GM21367 (cell line): ENCODE measurements at regions not wholly inside any gene's neighbourhood (a gene's known extent, or its start where the extent isn't known, plus 50 kb on each side); places are given as distances from the start of the nearest gene placed in this dataset.
A peak's percentile ranks its signal among the peaks of the same experiment; 100 is the strongest.

Experiments used
- ATAC-seq: cut with Tn5 transposase; IDR thresholded peaks from one replicate; pipeline ENCODE4 v1.9.1; 2021; ENCODE audit not compliant: unreplicated experiment

DNA sequence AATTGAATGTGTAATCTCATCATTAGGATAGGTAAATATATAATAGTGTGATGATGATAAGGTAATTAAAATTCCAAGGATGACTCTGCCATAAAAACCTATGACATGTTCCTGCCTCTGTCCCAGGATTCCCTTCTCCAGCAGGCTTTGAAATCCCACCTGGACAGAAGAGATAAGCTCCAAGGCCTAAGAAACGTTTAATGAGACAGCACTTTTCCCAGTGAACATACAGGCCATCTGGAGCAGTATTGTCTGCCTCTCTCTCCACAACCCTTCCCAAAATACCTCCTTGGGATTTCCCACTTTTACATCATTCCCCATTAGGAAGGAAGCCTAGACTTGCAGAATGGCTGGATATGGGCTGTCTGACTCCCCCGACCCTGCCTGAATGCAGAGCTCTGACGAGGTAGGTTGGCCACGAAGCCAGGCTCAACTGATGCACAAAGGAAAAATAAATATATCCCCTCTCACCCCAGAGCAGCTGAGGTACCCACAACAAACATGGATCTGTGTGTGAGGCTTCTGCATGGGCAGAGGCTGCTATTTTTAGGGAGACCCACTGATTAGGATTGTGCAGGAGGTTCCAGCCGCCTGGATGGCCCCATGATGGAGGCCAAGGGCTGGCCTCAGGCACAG, 71.0 kb downstream of the TMPRSS5 start:
- no peak for ATAC-seq

DNA sequence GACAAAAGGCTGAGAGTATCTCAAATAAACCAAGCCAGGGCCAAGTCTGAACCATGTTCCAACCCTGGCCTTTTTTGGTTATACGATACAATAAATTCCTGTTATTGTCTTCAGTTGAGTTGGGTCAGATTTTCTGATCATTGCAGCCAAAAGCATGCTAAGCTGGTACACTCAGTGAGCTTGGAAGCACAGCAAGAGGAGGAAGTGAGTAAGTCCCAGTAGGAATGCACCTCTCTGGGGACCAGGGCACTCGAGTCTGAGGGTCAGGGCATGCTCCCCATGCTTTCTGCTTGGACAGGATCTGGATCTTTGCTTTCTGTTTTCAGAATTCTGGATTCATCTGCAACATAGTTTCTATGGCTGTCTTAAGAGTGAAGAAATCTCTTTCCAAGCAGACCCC, 73.1 kb downstream of the TMPRSS5 start:
- ATAC-seq: no peak

DNA sequence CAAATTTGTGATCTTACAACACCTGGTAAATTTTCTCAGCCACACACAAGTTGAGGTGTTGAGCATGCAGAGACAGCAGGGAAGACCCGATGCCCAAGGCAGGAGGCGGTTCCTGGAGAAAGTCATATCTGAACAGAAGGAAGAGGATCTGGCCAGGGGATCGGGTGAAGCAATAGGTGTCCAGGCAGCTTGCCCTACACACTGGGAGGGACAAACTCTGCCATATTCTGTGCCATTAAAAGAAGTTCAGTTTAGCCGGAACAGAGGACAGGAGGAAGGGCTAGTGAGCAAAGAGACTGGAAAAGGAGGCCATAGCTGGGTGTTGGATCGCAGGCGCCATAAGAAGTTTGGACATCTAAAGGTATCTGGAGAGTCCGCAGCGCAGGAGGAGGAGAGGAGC, 76.5 kb downstream of the TMPRSS5 start:
- no peak for ATAC-seq

DNA sequence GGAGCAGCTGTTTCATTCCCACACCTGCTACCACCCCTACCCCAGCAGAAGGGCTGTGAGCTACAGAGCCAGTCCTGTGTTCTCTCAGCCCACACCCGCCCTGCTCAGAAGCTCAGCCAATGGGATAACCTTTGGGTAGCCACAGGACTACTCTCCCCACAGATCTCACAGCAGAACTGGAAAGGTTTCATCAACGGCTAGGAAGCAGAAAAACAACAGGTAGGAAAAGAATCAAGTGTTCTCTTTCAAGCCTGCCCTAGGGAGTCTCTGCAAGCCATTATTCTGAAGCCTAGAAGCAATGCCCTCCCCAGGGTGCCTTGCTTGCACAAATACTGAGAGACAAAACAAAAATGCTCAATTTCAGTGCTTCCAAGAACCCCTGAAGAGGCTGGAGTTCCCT, 77.2 kb downstream of the TMPRSS5 start:
- no peak for ATAC-seq

DNA sequence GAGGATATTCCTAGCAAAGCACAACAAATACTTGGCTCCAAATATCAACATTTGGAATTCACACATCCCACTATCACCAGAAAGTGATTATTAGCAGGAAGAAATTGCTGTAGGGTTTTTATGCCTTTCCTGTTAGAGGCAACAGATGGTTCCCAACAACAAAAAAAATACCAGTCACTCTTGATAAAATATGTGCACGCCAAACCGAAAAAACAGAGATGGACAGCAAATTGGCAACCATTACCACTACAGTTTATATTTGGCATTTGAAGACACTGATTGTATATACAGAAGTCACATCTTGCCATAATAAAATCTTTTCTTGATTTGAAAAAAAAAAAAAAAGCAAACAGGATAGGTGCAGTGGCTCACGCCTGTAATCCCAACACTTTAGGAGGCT, 78.2 kb downstream of the TMPRSS5 start:
- ATAC-seq: no peak

DNA sequence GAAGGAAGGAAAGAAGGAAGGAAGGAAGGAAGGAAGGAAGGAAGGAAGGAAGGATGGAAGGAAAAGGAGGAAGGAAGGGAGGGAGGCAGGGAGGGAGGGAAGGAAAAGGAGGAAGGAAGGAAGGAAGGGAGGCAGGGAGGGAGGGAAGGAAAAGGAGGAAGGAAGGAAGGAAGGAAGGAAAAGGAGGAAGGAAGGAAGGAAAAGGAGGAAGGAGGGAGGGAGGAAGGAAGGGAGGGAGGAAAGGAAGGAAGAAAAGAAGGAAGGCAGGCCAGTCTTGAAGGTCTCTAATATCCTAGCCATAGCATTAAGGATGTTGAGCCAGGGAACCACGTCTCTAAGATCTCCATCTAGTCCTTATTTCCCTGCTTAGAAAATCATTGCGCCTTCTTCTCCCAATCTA, 78.8 kb downstream of the TMPRSS5 start:
- no peak for ATAC-seq

DNA sequence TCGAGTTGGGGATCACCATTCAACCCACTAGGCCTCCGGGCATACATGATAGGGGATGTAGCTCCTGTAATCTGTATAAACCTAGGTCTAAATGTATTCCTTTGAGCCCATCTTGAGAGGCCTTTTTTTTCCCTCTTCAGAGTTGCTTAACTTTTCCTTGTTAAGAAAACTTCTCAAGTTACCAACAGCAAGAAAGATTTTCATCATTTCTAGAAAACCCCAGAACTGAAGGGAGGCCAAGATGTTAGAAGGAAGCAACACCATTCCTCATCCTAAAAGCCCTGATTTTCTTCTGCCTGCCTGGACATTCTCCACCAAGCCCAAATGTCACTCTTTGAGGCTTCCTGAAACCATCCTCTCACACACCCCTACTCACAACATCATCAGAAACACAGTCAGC, 79.4 kb downstream of the TMPRSS5 start:
- ATAC-seq: no peak

DNA sequence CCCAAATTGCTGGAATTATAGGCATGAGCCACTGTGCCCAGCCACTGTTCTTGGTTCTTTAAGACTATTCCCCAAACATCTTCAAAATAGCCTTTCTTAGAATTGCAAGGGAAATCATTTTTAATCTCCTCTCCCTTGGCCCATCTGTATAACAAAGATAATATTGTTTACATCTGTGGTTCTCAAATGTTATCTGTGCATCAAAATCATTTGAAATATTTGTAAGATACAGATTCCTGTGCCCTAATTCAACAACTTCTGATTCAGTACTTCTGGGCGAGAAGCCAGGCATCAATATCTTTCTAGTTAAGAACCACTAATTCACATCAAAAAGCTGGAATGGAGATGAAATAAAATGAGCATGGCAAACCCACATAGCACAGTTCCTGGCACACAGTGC, 83.0 kb downstream of the TMPRSS5 start:
- ATAC-seq: no peak

DNA sequence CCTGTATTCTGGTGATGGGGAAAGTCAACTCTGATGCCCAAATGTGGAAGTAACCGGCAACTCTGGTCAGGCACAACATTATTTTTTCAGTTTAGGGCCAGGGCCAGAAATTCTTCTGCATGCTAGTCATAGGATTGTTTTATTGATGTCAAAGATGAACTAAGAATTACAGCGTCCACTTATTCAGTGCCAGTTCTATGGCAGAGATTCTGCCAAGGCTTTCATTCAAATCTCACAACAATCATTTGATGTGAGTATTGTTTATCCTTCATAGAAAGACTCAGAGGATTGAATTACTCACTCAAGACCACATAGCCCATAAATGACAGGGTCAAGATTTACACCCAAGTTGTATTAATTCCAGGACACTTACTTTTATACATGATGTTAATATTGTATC, 87.7 kb downstream of the TMPRSS5 start:
- no peak for ATAC-seq

DNA sequence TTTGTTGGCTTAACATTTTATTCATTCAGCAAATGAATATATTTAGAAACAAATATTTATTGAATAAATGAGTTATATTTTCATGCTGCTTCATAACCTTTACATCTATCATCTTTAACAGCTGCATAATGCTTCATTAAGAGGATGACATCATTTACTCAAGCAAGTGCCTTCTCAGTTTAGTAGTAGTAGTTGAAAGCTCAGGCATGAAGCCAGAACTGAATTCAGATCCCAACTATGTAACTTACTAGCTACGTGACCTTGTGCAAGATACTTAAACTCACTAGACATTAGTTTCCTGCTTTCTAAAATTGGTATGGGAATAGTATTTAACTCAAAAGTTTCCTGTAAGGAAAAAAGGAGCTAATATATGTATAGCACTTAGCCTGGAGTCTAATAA, 90.3 kb downstream of the TMPRSS5 start:
- no peak for ATAC-seq

DNA sequence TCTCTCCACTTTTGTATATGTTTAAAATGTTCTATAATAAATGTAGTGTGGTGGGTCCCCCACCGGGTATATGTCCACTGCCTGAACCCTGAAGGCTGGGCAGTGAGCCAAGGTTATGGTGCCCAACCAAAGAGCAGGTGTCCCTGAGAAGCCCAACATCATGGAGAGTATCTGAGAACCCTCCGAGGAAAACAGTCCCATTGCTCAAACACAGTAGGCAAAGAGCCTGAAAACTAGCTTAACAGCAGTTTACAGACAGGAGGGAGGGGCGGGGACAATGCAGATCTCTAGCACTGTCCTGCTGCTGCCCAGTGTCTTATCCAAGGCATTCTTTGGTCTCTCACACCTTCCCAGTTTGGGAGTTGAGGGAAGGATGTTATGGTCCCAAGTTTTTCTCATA, 91.0 kb downstream of the TMPRSS5 start:
- ATAC-seq: no peak

DNA sequence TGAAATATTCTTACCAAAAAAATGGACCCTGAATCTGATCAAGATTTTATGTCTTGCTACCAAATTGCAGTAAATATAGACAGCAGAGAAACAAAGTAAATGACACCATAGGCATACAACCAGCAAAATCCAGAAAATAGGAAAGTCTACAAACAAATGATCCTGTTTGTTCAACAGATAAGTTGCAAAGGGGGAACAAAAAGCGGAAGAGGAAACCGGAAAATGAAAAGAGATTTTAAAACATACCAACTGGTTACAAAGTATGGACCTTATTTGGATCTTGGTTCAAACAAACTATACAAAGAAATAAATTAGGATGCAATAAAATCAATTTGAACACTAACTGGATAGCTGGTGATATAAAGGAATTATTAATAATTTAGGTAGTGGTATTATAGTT, 92.0 kb downstream of the TMPRSS5 start:
- ATAC-seq: no peak

DNA sequence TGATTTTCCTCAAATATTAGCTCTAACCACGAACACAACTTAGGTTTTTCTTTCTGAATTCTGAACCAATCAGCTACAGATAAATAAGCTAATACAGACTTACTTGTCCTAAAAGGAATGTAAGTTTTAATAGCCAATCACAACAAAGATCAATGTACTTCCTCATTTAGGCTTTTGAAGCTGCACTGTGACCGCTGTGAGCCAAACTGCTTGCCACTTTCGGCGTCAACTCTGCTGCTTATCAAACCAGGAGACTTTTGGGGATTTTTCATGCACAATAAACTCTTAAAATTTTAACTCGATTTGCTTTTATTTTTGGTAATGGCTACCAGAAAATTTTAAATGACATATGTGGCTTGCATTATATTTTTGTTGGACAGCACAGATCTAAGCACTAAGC, 92.5 kb downstream of the TMPRSS5 start:
- ATAC-seq: no peak

DNA sequence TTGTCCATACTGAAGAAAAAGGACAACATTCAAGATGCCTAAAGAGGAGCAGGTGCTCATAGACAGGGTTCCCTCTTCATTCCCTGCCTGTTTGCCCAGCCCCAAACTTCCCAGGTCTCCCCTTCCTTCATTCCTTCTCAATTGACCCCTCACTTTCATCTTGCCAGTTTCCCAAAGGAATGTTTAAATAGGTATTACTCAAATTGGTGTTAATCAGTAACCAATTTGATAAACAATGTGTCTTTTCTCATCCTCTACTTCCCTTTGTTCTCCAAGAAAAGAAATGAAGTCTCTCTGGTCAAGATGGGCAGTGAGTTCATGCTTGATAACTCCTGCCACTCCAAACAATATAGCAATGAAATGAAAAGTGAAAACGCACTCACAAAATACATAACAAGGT, 101.9 kb downstream of the TMPRSS5 start:
- ATAC-seq: no peak

DNA sequence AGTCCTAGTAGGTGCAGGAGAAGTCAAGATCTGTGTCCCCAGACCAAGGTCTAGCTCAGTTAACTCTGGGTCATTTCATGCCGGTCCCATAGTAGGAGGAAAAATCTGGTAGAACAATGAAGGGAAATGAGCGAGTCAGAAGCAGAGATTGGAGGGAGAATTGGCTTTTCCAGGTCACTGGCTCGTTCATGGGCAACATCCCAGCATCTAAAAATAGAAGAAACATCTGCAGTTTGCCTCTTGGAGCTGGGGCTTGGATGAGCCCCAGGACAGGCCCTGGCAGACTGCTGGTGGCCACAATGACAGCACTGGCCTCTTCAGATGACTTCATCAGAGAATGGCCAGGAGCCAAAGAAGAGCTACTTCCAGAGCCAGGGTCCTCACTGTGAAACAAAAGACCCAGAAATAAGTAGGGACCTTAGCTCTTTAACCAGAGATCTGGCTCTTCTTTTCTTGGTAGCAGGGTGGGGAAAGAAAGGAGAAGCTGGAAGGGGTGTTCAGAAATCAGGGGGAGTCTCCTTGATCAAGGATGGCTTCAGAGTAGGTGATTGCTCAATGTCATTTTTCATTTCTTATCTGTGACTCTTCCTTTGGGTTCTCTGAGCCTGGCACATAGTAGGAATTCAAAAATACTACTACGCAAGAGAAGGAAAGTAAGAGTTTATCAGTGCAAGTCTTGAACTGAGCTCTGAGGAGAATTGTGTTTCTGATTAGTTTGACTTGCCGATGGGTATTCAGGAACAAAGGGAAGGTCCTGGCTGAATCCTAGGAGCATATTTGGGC, 102.6 kb downstream of the TMPRSS5 start:
- no peak for ATAC-seq

DNA sequence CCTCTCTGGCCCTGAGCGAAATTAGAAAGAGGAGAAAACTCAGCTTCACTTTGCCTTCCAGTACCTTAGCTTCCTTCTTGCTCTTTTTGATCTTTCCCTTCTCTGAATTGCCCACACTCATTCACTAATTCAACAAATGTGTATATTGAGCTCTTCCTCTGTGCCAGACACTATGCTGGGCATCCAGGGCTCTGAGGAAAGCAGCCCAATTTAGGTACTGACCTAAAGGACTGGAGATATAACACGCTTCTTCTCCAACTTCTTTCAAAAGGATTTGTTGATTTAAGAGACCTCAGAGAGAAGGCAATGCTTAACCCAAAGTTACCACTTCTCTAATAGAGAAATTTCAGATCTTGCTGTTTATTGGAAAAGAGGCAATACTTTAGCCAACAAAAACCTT, 103.6 kb downstream of the TMPRSS5 start:
- ATAC-seq: no peak

DNA sequence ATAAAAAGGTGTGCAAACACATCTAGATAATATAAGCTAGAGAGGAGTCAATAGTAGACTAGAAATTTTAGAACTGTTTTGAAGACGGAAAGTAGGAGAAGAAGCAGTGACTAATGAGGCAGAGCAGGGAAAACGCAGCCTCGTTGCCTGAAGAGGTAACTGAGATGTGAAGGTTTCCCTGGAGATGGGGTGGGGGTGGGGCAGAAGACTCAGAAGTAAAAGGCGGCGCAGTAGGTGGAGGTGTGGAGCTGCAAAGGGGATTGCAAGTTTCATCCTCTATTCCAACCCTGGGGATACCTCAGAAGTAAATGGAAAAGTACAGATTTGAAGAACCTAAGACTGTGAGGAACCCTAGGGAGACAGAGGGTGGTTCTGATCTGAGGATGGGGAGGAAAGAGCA, 109.5 kb downstream of the TMPRSS5 start:
- ATAC-seq: no peak

DNA sequence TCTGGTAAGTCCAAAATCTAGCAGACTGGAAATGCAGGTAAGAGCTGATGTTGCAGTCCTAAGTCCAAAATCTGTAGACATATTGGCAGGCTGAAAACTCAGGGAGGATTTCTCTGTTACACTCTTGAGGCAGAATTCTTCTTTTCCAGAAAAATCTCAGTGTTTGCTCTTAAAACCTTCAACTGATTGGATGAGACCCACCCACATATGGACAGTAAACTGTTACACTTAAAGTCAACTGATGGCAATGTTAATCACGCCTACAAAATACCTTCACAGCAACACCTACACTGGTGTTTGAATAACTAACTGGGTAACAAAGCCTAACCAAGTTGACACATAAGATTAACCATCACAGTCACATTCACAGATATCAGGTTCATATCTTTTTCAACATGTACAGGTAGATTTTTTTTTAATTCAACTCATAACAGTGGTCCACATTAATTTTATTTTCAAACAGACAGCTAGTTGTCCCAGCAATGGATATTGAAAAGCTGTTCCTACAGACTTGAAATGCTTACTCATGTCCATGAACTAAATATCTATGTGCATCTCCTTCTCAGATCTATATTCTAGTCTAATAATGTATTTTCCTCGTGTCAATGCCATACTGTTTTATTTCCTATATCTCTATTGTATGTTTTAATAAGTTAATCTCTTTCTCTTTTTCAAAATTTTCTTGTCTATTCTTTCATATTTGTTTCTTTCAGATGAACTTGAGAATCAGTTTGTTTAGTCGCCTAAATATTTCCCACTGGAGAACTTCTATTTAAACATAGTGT, 110.1 kb downstream of the TMPRSS5 start:
- ATAC-seq: no peak

DNA sequence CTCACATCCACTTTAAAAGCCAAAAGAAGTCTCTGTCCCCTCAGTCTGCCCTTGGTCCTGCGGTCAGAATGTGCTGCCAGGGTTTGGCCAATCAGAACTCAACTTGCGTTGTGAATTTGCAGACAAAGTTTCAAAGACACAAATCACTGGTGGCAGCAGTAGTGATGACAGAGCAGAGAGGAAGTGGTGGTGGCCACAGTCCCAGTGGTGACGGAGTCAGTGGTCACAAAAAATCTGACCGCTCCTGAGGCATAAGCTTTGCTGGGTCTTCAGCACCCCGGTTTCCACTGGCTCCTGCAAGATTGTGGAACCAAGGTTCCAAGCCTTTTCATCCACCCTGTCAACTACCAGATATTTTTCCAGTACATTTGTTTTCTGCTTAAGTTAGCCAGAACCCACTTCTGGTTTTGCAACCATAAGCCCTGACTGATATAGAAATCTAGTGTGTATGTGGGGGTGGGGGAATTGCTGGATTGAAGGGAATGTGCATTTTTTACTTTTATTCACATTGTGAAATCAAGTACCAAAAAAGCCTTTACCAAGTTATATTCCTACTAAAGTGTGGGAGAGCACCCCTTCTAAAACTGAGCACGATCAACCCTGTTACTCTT, 112.3 kb downstream of the TMPRSS5 start:
- peak; percentile 93 for ATAC-seq

DNA sequence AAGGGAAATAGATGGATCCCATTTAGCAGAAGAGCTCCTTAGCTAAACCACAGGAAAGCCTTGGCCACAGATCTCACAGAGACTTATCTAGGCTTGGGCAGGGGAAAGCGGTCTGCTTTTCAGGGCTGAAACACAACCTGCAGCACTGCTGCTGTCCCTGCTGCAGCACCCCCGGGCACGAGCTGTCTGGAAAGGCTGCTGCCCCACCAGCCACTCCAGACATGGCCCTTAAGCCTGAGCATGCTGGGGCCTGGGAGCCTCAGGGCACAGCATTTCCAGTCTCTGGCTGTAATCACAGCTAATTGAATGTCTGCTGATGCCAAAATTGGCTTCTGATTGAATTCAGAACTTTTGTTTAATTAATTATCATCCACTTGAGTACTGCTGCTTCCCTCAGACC, 115.0 kb downstream of the TMPRSS5 start:
- ATAC-seq: no peak

DNA sequence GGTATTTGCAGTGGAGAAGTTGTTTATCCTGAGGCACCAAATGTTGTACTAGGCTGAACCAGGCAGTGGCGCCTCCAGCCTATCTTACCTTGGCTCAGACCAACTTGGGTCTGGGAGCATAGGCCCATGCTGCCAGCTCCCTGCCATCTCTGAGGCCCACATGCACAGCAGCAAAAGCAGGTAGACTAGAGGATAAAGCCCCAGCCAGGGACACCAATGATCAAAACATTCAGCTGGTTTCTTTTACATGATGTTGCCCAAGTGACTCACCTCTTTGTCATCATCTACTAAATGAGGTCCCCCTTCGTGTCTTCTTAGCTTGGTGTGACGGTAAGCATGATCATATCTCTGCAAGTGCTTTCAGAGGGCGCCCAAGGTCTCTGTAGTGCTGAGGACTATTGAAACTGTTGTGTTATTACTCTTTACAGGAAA, 112.1 kb upstream of the DRD2 start:
- ATAC-seq: peak; percentile 69

DNA sequence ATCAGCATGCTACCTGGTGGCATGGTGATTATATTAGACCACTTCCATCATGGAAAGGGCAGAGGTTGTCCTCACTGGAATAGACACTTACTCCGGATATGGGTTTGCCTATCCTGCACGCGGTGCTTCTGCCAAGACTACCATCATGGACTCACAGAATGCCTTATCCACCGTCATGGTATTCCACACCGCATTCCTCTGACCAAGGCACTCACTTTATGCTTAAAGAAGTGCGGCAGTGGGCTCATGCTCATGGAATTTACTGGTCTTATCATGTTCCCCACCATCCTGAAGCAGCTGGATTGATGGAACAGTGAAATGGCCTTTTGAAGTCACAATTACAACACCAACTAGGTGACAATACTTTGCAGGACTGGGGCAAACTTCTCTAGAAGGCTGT, 109.2 kb upstream of the DRD2 start:
- no peak for ATAC-seq
